ENCODE measurements at regions not wholly inside any gene's neighbourhood (a gene's known extent, or its start where the extent isn't known, plus 50 kb on each side); places are given as distances from the start of the nearest gene placed in this dataset.

DNA sequence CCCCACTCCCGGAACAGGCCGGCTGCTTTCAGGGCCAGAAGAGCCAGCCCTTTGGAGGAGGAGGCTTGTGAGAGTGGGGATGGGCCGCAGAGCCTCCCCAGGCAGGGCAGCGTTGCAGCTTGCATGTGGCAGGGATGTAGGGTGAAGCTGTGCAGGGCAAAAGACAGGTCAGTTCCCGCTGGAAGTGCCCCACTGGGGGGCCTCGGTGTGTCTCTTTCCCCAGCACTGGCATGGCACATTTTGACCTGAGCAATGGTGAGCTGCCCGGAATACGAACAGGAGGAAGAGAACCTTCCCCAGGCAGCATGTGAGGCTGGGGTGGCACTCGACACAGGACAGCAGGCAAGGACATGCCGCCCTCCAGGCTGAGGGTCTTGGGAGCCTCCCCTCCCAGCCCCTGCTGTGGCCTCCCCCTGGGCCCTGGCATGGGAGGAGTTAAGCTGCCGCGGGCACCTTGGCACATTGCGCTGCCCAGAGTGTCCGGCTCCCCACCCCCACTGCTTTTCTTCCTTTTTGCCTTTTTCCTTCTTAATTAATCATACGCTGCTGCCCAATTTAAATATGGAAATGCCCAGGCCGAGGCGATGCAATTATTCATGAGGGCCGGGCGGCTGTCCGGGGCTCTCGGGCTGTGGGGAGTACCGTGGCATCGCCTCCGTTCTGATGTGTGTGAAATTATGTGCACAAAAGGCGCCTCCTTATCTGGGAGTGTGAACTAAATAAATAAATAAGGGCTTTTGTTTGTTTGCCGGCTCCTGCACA, 76.0 kb upstream of the WNT7B start:
- no peaks in the 10 kb centered on the region for H3K27me3 Mint-ChIP-seq (ENCODE audit: low read depth)
- H3K36me3 Mint-ChIP-seq (ENCODE audit: low read depth) = peaks cover 2% of the 10 kb centered on the region
- DNase-seq (ENCODE audit: low spot score) = no peak
- H3K27ac Mint-ChIP-seq = peak overlapping the region; percentile 94
- H3K9me3 Mint-ChIP-seq = no peaks in the 10 kb centered on the region
- peaks cover 29% of the 10 kb centered on the region for H3K4me1 Mint-ChIP-seq (ENCODE audit: low read depth)
- intact Hi-C loops (cut with micrococcal nuclease) = loop anchor here (2.0 kb wide), 1 partner anchor 16 kb away; no protein-coding TSS in a partner anchor
- H3K4me3 Mint-ChIP-seq (ENCODE audit: low read depth) = peak overlapping the region; percentile 90

GRCh38 chr22:46053563-46054090, 76.7 kb upstream of the WNT7B start:
- H3K4me1 Mint-ChIP-seq (ENCODE audit: low read depth) = peaks cover 33% of the 10 kb centered on the region
- H3K27me3 Mint-ChIP-seq (ENCODE audit: low read depth) = no peaks in the 10 kb centered on the region
- intact Hi-C loops (cut with micrococcal nuclease) = loop anchor here (2.0 kb wide), 2 partner anchors 17 to 19 kb away; no protein-coding TSS in a partner anchor
- H3K9me3 Mint-ChIP-seq = no peaks in the 10 kb centered on the region
- peak overlapping the region; percentile 90 for H3K4me3 Mint-ChIP-seq (ENCODE audit: low read depth)
- H3K27ac Mint-ChIP-seq = peak overlapping the region; percentile 94
- H3K36me3 Mint-ChIP-seq (ENCODE audit: low read depth) = peaks cover 2% of the 10 kb centered on the region
- DNase-seq (ENCODE audit: low spot score) = peak; percentile 37

DNA sequence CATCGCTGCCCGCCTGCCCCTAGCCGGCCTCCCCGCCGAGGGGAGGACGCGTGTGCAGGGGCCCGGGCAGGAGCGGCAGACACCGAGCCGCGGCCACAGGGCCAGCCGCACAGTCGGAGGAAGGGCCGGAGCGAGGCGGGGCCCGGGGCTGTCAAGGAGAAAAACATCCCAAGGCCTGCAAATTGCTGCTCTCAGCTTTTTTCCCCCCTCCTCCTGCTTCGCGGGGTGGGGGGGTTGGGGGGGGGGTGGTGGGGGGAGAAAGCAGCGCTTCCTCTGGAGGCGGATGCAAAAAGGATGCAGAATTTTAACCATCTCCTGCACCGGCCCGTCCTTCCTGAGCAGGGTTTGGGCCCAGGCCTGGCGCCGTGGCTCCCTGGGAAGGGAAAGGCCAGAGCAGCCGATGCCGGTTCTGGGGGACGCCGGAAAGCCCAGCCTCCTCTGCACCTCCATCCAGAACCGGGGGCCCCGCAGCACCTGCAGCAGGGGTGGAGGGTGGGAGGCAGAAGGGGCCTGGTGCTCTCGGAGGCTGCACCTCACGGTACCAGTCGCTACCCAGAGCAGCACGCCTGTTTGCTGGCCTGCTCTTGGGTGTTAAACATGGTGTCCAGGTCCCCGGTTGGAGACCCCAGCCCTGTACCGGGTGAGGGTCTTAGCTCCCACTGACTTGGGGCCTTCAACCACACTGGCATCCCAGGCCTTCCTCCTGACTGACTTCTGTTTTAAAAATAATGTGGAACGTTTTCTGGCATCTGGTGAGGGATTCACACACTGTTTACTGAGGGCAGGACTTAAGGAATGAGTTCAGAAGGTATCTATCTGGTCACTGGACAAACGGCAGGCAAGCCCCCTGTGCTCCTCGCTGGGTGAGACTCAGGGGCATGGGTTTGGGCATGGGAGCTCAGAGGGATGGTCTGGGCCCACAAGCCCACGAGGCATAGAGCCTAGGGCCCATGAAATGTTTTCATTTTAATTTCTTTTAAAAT, 77.4 kb upstream of the WNT7B start:
- H3K27ac Mint-ChIP-seq = peak overlapping the region; percentile 95
- H3K4me1 Mint-ChIP-seq (ENCODE audit: low read depth) = peaks cover 34% of the 10 kb centered on the region

GRCh38 chr22:46055181-46055875, 78.4 kb upstream of the WNT7B start:
- DNase-seq (ENCODE audit: low spot score) = no peak
- peaks cover 35% of the 10 kb centered on the region for H3K4me1 Mint-ChIP-seq (ENCODE audit: low read depth)
- no peaks in the 10 kb centered on the region for H3K27me3 Mint-ChIP-seq (ENCODE audit: low read depth)
- H3K27ac Mint-ChIP-seq = peak overlapping the region; percentile 95
- H3K9me3 Mint-ChIP-seq = no peaks in the 10 kb centered on the region
- intact Hi-C loops (cut with micrococcal nuclease) = loop anchor here (2.0 kb wide), 1 partner anchor 17 kb away; no protein-coding TSS in a partner anchor
- H3K36me3 Mint-ChIP-seq (ENCODE audit: low read depth) = peaks cover 2% of the 10 kb centered on the region
- H3K4me3 Mint-ChIP-seq (ENCODE audit: low read depth) = peak overlapping the region; percentile 45

More for the DNA sequence above, 77.4 kb upstream of the WNT7B start:
- Mint-ChIP-seq H3K36me3 (ENCODE audit: low read depth) (peaks cover 2% of the 10 kb centered on the region), H3K27me3 (ENCODE audit: low read depth) (no peaks in the 10 kb centered on the region), H3K9me3 (no peaks in the 10 kb centered on the region), H3K4me3 (ENCODE audit: low read depth) (peak overlapping the region; percentile 84)
- intact Hi-C loops (cut with micrococcal nuclease) = loop anchor here (2.0 kb wide), 1 partner anchor 18 kb away; no protein-coding TSS in a partner anchor
- DNase-seq (ENCODE audit: low spot score) = peak; percentile 41

- Mint-ChIP-seq H3K27me3 (ENCODE audit: low read depth) (no peaks in the 10 kb centered on the region), H3K36me3 (ENCODE audit: low read depth) (peaks cover 2% of the 10 kb centered on the region), H3K4me3 (ENCODE audit: low read depth) (no peak overlapping the region), H3K4me1 (ENCODE audit: low read depth) (peaks cover 35% of the 10 kb centered on the region), H3K27ac (peak overlapping the region; percentile 95), H3K9me3 (no peaks in the 10 kb centered on the region)
- intact Hi-C loops (cut with micrococcal nuclease) = loop anchor here (2.0 kb wide), 1 partner anchor 17 kb away; no protein-coding TSS in a partner anchor
- no peak for DNase-seq (ENCODE audit: low spot score)
Measured at GRCh38 chr22:46055911-46056545, 79.1 kb upstream of the WNT7B start.

DNA sequence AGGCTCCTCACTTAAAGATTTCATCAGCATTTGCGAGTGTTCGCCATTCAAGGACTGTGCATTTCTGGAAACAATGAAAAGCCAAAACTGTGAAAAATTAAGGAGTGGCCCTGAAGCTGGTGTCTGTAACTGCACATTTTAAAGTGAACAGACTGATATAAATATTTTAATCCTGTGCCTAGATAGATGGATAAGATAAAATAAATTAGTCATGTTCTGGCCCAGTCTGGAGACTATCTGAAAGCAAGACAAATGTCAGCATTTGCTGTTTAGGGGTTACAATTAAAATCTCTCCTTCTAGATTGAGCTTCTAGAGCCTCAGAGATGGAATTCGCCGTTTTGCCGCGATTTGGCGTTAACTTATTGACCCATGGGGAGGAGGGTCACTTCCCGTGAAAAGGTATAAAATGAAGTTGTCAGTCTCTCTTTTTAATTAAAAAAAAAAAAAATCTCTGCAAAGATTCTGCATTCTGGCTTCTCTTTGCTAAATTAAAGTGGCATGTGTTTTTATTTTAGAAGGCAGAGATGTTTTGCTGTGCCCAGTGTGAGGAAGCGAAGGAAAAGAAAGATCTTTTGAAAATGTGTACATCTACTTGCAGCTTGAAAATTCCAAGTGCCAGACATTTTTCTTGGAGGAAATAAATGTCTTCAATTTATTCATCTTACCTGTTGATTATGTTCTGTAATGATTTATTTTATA, 79.7 kb upstream of the WNT7B start:
- H3K27me3 Mint-ChIP-seq (ENCODE audit: low read depth) = no peaks in the 10 kb centered on the region
- peaks cover 2% of the 10 kb centered on the region for H3K36me3 Mint-ChIP-seq (ENCODE audit: low read depth)
- H3K27ac Mint-ChIP-seq = peak overlapping the region; percentile 46
- intact Hi-C loops (cut with micrococcal nuclease) = no loop called here
- no peak overlapping the region for H3K4me3 Mint-ChIP-seq (ENCODE audit: low read depth)
- DNase-seq (ENCODE audit: low spot score) = no peak
- H3K9me3 Mint-ChIP-seq = no peaks in the 10 kb centered on the region
- H3K4me1 Mint-ChIP-seq (ENCODE audit: low read depth) = peaks cover 35% of the 10 kb centered on the region

- H3K27me3 Mint-ChIP-seq (ENCODE audit: low read depth) = no peaks in the 10 kb centered on the region
- intact Hi-C loops (cut with micrococcal nuclease) = no loop called here
- no peak for DNase-seq (ENCODE audit: low spot score)
- H3K4me1 Mint-ChIP-seq (ENCODE audit: low read depth) = peaks cover 33% of the 10 kb centered on the region
- H3K4me3 Mint-ChIP-seq (ENCODE audit: low read depth) = peak overlapping the region; percentile 37
- peaks cover 2% of the 10 kb centered on the region for H3K36me3 Mint-ChIP-seq (ENCODE audit: low read depth)
- H3K27ac Mint-ChIP-seq = peak overlapping the region; percentile 60
- no peaks in the 10 kb centered on the region for H3K9me3 Mint-ChIP-seq
Measured at GRCh38 chr22:46057246-46058090, 80.5 kb upstream of the WNT7B start.

GRCh38 chr22:46058091-46058420, 81.1 kb upstream of the WNT7B start:
- H3K27me3 Mint-ChIP-seq (ENCODE audit: low read depth) = no peaks in the 10 kb centered on the region

DNA sequence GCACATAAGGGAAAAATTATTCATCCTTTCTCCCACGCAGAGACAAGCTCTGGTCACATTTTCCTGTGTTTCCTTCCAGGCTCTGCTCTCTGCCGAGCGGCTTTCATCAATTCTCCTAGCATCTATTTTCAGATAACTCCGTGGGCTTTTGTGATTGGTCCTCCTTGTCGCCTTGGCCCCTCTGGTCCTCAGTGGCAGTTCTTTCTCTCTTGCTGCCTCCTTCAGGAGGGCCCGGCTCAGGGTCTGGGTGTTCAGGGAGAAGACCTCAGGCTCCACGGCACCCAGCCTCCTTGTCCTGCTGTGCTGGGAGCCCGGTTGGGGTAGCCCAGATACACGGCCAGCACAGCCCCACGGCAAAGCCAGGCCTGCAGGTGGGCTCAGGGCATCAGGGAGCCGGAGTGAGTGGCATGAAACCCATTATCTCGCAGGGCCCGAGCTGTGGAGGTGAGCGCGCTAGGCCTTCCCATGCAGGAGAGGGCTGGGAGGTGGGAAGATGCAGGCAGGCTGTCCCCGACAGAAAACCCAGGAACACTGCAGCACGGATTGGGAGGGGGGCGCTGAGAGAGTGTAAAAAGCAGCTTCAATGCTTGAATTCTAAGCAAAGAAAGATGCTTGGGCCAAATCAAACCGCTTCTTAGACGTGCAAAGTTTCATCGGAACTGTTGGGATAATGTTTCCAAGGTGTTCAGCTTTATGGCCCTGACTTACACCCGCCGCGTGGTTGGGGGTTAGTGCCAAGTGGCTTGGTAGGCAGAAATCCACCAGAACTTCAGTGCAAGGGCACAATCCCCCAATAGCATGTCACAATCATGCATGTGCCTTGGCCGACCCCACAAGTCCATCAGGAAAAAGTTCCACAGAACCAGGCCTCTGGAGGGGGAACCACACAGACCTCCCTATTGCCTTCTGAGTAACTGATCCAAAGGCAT, 81.9 kb upstream of the WNT7B start:
- H3K4me3 Mint-ChIP-seq (ENCODE audit: low read depth) = no peak overlapping the region

More at GRCh38 chr22:46058091-46058420, 81.1 kb upstream of the WNT7B start:
- H3K36me3 Mint-ChIP-seq (ENCODE audit: low read depth) = peaks cover 2% of the 10 kb centered on the region
- H3K4me3 Mint-ChIP-seq (ENCODE audit: low read depth) = peak overlapping the region; percentile 37
- H3K9me3 Mint-ChIP-seq = no peaks in the 10 kb centered on the region
- peak; percentile 34 for DNase-seq (ENCODE audit: low spot score)
- H3K4me1 Mint-ChIP-seq (ENCODE audit: low read depth) = peaks cover 30% of the 10 kb centered on the region
- intact Hi-C loops (cut with micrococcal nuclease) = no loop called here
- peak overlapping the region; percentile 60 for H3K27ac Mint-ChIP-seq

More for the DNA sequence above, 81.9 kb upstream of the WNT7B start:
- Mint-ChIP-seq H3K9me3 (no peaks in the 10 kb centered on the region), H3K27ac (peak overlapping the region; percentile 52), H3K36me3 (ENCODE audit: low read depth) (peaks cover 2% of the 10 kb centered on the region), H3K4me1 (ENCODE audit: low read depth) (peaks cover 30% of the 10 kb centered on the region), H3K27me3 (ENCODE audit: low read depth) (no peaks in the 10 kb centered on the region)
- intact Hi-C loops (cut with micrococcal nuclease) = no loop called here
- DNase-seq (ENCODE audit: low spot score) = no peak
